ENCODE measurements at regions not wholly inside any gene's neighbourhood (a gene's known extent, or its start where the extent isn't known, plus 50 kb on each side); places are given as distances from the start of the nearest gene placed in this dataset.
"Not testable (repeated sequence)": the region's sequence is repeated elsewhere in the genome, so short reads cannot be mapped to it uniquely, and the experiment has no call there.

- TF ChIP-seq STAT6 (CRISPR knock-in tag; conservative IDR thresholded peaks at IDR 0.05; ENCODE audit: low read depth): no peak
- no peak for TF ChIP-seq ZNF138 (CRISPR knock-in tag; conservative IDR thresholded peaks at IDR 0.05)
- TF ChIP-seq NR2C2 (CRISPR knock-in tag; IDR thresholded peaks at IDR 0.05): no peak
- TF ChIP-seq CTCF (IDR thresholded peaks at IDR 0.05): no peak
These were observed 81.7 kb upstream of the ST3GAL6 start (continued) for GRCh38 chr3:98681486-98681885.

- DNase-seq (ENCODE audit: low spot score); H3K27me3 Mint-ChIP-seq (ENCODE audit: low read depth); H3K4me1 Mint-ChIP-seq; H3K9me3 Mint-ChIP-seq; H3K27ac Mint-ChIP-seq; H3K4me3 Mint-ChIP-seq; CTCF ChIA-PET; POLR2A ChIA-PET; H3K36me3 Mint-ChIP-seq; ATAC-seq: not testable (repeated sequence)
These were observed 80.7 kb upstream of the ST3GAL6 start for GRCh38 chr3:98682391-98682790.

GRCh38 chr3:98688363-98688762, 74.8 kb upstream of the ST3GAL6 start:
- no peaks in the 10 kb centered on the region for H3K36me3 Mint-ChIP-seq
- H3K27ac Mint-ChIP-seq: no peak overlapping the region
- CTCF ChIA-PET: no interaction called here
- no peaks in the 10 kb centered on the region; the same call in 1 of the 2 replicates for H3K27me3 Mint-ChIP-seq (ENCODE audit: low read depth)
- POLR2A ChIA-PET: no interaction called here
- no peak overlapping the region for H3K4me3 Mint-ChIP-seq
- H3K9me3 Mint-ChIP-seq: peaks cover 7% of the 10 kb centered on the region
- H3K4me1 Mint-ChIP-seq: no peaks in the 10 kb centered on the region
- DNase-seq (ENCODE audit: low spot score) (no peak), ATAC-seq (no peak)
- no peak for TF ChIP-seq PRRX2 (CRISPR knock-in tag; IDR thresholded peaks at IDR 0.05)
- TF ChIP-seq USF1 (CRISPR knock-in tag; IDR thresholded peaks at IDR 0.05): no peak
- no peak for TF ChIP-seq ZNF423 (CRISPR knock-in tag; IDR thresholded peaks at IDR 0.05)
- no peak for TF ChIP-seq NR1H2 (CRISPR knock-in tag; IDR thresholded peaks at IDR 0.05)
- TF ChIP-seq NFATC4 (CRISPR knock-in tag; IDR thresholded peaks at IDR 0.05): no peak
- no peak for TF ChIP-seq ZNF396 (CRISPR knock-in tag; IDR thresholded peaks at IDR 0.05; ENCODE audit: borderline replicate concordance)
- TF ChIP-seq ZBTB43 (CRISPR knock-in tag; IDR thresholded peaks at IDR 0.05): no peak
- TF ChIP-seq RELA (CRISPR knock-in tag; IDR thresholded peaks at IDR 0.05; ENCODE audit: borderline replicate concordance): no peak
- no peak for TF ChIP-seq ATF3 (CRISPR knock-in tag; conservative IDR thresholded peaks at IDR 0.05)
- no peak for TF ChIP-seq E2F5 (CRISPR knock-in tag; IDR thresholded peaks at IDR 0.05)
- no peak for TF ChIP-seq OVOL2 (CRISPR knock-in tag; IDR thresholded peaks at IDR 0.05; ENCODE audit: borderline replicate concordance)
- no peak for TF ChIP-seq SMAD4 (CRISPR knock-in tag; IDR thresholded peaks at IDR 0.05)
- TF ChIP-seq AFF4 (CRISPR knock-in tag; IDR thresholded peaks at IDR 0.05; ENCODE audit: borderline replicate concordance): no peak
- TF ChIP-seq ZNF232 (CRISPR knock-in tag; IDR thresholded peaks at IDR 0.05): no peak
- no peak for TF ChIP-seq ELF4 (CRISPR knock-in tag; IDR thresholded peaks at IDR 0.05; ENCODE audit: low read depth)
- TF ChIP-seq NFYB (CRISPR knock-in tag; conservative IDR thresholded peaks at IDR 0.05; ENCODE audit: low read depth): no peak
- TF ChIP-seq PREB (CRISPR knock-in tag; IDR thresholded peaks at IDR 0.05; ENCODE audit: borderline replicate concordance): no peak

Data from WTC11 (cell line).